Tibial artery (tissue), 4 donors: ENCODE measurements at regions not wholly inside any gene's neighbourhood (a gene's known extent, or its start where the extent isn't known, plus 50 kb on each side); places are given as distances from the start of the nearest gene placed in this dataset.

ENCODE experiments used
- DNase-seq, 2 donors: peaks; one replicate each; pipeline ENCODE4 v3.0.0-alpha.2; 2019
- H3K27ac ChIP-seq, 2 donors: fragments of 200-600 bp; sonication (generic) in 1 of 2; 1 replicate in 1 of 2; 2 replicates in 1 of 2; pipeline ENCODE4 v1.5.1; 2018 to 2019; ENCODE audit warnings: mild to moderate bottlenecking in 1 of 2
- H3K27me3 ChIP-seq, 2 donors: fragments of 200-600 bp; sonication (generic) in 1 of 2; one replicate each; pipeline versions ENCODE4 v1.5.1 to v1.6.0; 2016 to 2019
- H3K36me3 ChIP-seq, 3 donors: fragments of 200-600 bp; sonication (generic) in 2 of 3; one replicate each; pipeline ENCODE4 v1.5.1; 2016 to 2019; ENCODE audit warnings: mild to moderate bottlenecking in 2 of 3
- H3K4me1 ChIP-seq, 4 donors: fragments of 200-600 bp; sonication (generic) in 2 of 4; 1 replicate in 3 of 4; 2 replicates in 1 of 4; pipeline ENCODE4 v1.5.1; 2016 to 2019
- H3K4me3 ChIP-seq, 2 donors: fragments of 200-600 bp; sonication (generic) in 1 of 2; 1 replicate in 1 of 2; 2 replicates in 1 of 2; pipeline ENCODE4 v1.5.1; 2018 to 2019; ENCODE audit warnings: mild to moderate bottlenecking in 2 of 2
- H3K9me3 ChIP-seq, 3 donors: fragments of 200-600 bp; sonication (generic) in 1 of 3; one replicate each; pipeline ENCODE4 v1.5.1; 2016 to 2019
- CTCF ChIP-seq, 2 experiments: fragments of 200-600 bp in 1 of 2; fragments of 450-650 bp in 1 of 2; IDR thresholded peaks; one replicate each; pipeline ENCODE4 v1.5.1; 2017 to 2019; ENCODE audit warnings: antibody characterized with exemption in 2 of 2, mild to moderate bottlenecking in 1 of 2, moderate library complexity in 1 of 2
- intact Hi-C: fragments of 100-400 bp; cut with DNase I; formaldehyde crosslinking; loops from one replicate; pipeline ENCODE4 v1.15.0; 2023; ENCODE audit warnings: low total_unique reads

GRCh38 chr5:12655675-12656074 is 751.4 kb upstream of the CTNND2 start:
- Histone ChIP-seq H3K9me3 (no peaks in the 10 kb centered on the region), H3K27ac (no peak overlapping the region), H3K27me3 (no peaks in the 10 kb centered on the region), H3K36me3 (no peaks in the 10 kb centered on the region), H3K4me1 (no peaks in the 10 kb centered on the region), H3K4me3 (no peak overlapping the region)
- no peak for TF ChIP-seq CTCF (IDR thresholded peaks at IDR 0.05)
- no peak for DNase-seq
- intact Hi-C loops = no loop called here

- Histone ChIP-seq H3K27me3 (no peaks in the 10 kb centered on the region), H3K27ac (no peak overlapping the region), H3K4me3 (no peak overlapping the region), H3K4me1 (no peaks in the 10 kb centered on the region), H3K36me3 (no peaks in the 10 kb centered on the region), H3K9me3 (no peaks in the 10 kb centered on the region)
- no peak for TF ChIP-seq CTCF (IDR thresholded peaks at IDR 0.05)
- intact Hi-C loops = no loop called here
- no peak for DNase-seq
Measured at GRCh38 chr5:12652201-12652600, 748.0 kb upstream of the CTNND2 start.

GRCh38 chr5:12648558-12648957 is 744.3 kb upstream of the CTNND2 start:
- intact Hi-C loops = no loop called here
- no peak for TF ChIP-seq CTCF (IDR thresholded peaks at IDR 0.05)
- H3K36me3 ChIP-seq = no peaks in the 10 kb centered on the region
- H3K27me3 ChIP-seq = no peaks in the 10 kb centered on the region
- H3K9me3 ChIP-seq = no peaks in the 10 kb centered on the region
- H3K4me3 ChIP-seq = no peak overlapping the region
- H3K4me1 ChIP-seq = no peaks in the 10 kb centered on the region
- DNase-seq = no peak
- no peak overlapping the region for H3K27ac ChIP-seq

- H3K9me3 ChIP-seq = no peaks in the 10 kb centered on the region
- H3K27me3 ChIP-seq = no peaks in the 10 kb centered on the region
- DNase-seq = no peak
- TF ChIP-seq CTCF (IDR thresholded peaks at IDR 0.05) = no peak
- intact Hi-C loops = no loop called here
- H3K27ac ChIP-seq = no peak overlapping the region
- H3K4me3 ChIP-seq = no peak overlapping the region
- no peaks in the 10 kb centered on the region for H3K4me1 ChIP-seq
- no peaks in the 10 kb centered on the region for H3K36me3 ChIP-seq
Measured at GRCh38 chr5:12647613-12648012, 743.4 kb upstream of the CTNND2 start.

- no peak overlapping the region for H3K27ac ChIP-seq
- intact Hi-C loops = no loop called here
- TF ChIP-seq CTCF (IDR thresholded peaks at IDR 0.05) = no peak
- H3K4me3 ChIP-seq = no peak overlapping the region
- no peaks in the 10 kb centered on the region for H3K27me3 ChIP-seq
- H3K36me3 ChIP-seq = no peaks in the 10 kb centered on the region
- no peak for DNase-seq
- H3K4me1 ChIP-seq = no peaks in the 10 kb centered on the region
- no peaks in the 10 kb centered on the region for H3K9me3 ChIP-seq
Measured at GRCh38 chr5:12645582-12645981, 741.3 kb upstream of the CTNND2 start.

- DNase-seq = no peak
- Histone ChIP-seq H3K9me3 (no peaks in the 10 kb centered on the region), H3K4me3 (no peak overlapping the region), H3K27ac (no peak overlapping the region), H3K27me3 (no peaks in the 10 kb centered on the region), H3K36me3 (no peaks in the 10 kb centered on the region), H3K4me1 (no peaks in the 10 kb centered on the region)
- intact Hi-C loops = no loop called here
- no peak for TF ChIP-seq CTCF (IDR thresholded peaks at IDR 0.05)
Measured at GRCh38 chr5:12636209-12636608, 732.0 kb upstream of the CTNND2 start.
